ENCODE measurements at regions not wholly inside any gene's neighbourhood (a gene's known extent, or its start where the extent isn't known, plus 50 kb on each side); places are given as distances from the start of the nearest gene placed in this dataset.

DNA sequence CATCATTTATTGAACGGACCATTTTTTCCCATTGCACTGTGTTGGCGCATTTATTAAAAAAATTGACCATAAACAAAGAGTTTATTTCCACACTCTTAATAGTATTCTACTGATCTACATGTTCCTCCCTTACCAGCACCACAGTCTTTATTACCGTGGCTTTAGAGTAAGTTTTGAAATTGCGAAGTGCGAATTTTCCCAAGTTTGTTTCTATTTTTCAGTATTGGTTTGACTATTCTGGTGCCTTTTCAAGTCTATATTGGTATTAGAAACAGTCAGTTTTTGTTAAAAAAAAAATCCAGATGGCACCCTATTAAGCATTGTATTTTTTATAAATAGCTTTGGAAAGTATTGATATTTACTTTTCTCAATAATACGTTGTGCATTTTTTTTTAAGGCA is 795.1 kb upstream of the HS6ST1 start:
- H3K4me2 ChIP-seq = no peak overlapping the region
- H3K27ac ChIP-seq = no peak overlapping the region
- peaks cover 3% of the 10 kb centered on the region; the same call in 1 of the 2 replicates for H3K4me1 ChIP-seq
- no peak for TF ChIP-seq Cebpa-rat (IDR thresholded peaks at IDR 0.05)
- no peaks in the 10 kb centered on the region for H3K27me3 ChIP-seq
- H3K9me3 ChIP-seq = no peaks in the 10 kb centered on the region
- H3K36me3 ChIP-seq = no peaks in the 10 kb centered on the region
- H4K20me1 ChIP-seq = no peaks in the 10 kb centered on the region
- no peak overlapping the region for H3K9ac ChIP-seq
- no peak overlapping the region for H3K4me3 ChIP-seq

DNA sequence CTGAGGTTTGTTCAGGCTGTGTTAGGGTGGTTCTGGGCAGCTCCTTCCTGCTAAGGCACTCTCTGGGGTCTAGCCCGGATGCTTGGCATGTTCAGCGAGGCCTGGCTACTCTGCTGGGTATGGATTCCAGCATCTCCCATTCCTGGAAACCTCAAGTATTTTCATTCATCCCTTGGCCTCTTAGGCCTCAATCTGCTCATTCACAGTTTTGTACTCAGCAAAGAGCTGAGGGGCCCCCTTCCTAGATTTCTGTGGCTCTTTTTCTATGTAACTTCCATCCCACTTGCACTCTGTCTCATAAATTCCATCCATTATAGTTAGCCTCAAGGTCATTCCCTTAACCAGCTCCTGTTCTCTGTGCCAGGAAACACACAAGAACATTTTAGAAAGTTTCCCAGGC is 798.8 kb upstream of the HS6ST1 start:
- H3K9me3 ChIP-seq = no peaks in the 10 kb centered on the region
- no peak overlapping the region for H3K27ac ChIP-seq
- no peaks in the 10 kb centered on the region for H3K4me1 ChIP-seq
- TF ChIP-seq Cebpa-rat (IDR thresholded peaks at IDR 0.05) = no peak
- no peak overlapping the region for H3K9ac ChIP-seq
- no peaks in the 10 kb centered on the region for H4K20me1 ChIP-seq
- H3K36me3 ChIP-seq = no peaks in the 10 kb centered on the region
- no peak overlapping the region for H3K4me3 ChIP-seq
- no peak overlapping the region for H3K4me2 ChIP-seq
- no peaks in the 10 kb centered on the region for H3K27me3 ChIP-seq

DNA sequence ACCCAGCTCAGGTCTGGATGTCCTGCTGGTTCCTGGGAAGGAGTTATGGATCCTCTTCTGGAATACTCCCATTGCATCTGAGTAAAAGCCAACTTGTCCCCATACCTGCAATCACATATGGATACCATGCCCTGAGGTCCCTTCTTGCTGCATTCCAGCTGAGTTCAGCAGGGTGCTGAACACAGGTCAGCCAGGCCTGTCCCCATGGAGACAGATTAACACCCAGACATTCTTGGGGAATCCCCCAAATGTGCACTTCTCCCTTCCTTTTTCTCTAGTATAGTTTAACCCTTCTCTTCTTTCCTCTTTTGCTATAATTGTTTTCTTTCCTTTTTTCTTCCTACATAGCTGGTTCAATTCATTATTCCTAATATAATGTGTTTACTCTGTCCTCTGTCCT is 799.6 kb upstream of the HS6ST1 start:
- no peak for TF ChIP-seq Cebpa-rat (IDR thresholded peaks at IDR 0.05)
- Histone ChIP-seq H4K20me1 (no peaks in the 10 kb centered on the region), H3K4me1 (no peaks in the 10 kb centered on the region), H3K27ac (no peak overlapping the region), H3K4me3 (no peak overlapping the region), H3K9ac (no peak overlapping the region), H3K36me3 (no peaks in the 10 kb centered on the region), H3K27me3 (no peaks in the 10 kb centered on the region), H3K4me2 (no peak overlapping the region), H3K9me3 (no peaks in the 10 kb centered on the region)

DNA sequence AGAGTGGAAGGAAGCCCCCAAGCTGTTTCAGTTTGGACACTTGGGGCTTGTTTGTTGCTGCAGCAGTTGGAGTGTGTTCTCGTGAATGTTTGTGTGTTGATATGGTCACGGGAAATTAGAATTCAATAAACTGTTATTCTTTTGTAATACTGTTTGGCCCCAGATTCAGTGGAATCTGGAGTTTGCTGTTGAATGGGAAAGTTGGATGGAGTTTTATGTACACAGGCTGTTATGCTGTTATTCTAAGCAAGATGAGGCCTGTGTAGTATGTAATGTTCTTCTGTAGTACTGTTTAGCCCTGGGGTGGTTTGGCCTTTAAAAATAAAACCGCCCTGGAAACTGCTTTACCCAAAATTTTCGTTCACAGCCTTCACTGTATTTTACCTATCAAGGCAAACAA is 810.4 kb upstream of the HS6ST1 start:
- Histone ChIP-seq H3K9me3 (peaks cover 16% of the 10 kb centered on the region), H3K4me3 (no peak overlapping the region), H3K4me1 (no peaks in the 10 kb centered on the region), H3K9ac (no peak overlapping the region), H3K36me3 (no peaks in the 10 kb centered on the region), H4K20me1 (no peaks in the 10 kb centered on the region), H3K4me2 (no peak overlapping the region), H3K27ac (no peak overlapping the region), H3K27me3 (no peaks in the 10 kb centered on the region)
- no peak for TF ChIP-seq Cebpa-rat (IDR thresholded peaks at IDR 0.05)

DNA sequence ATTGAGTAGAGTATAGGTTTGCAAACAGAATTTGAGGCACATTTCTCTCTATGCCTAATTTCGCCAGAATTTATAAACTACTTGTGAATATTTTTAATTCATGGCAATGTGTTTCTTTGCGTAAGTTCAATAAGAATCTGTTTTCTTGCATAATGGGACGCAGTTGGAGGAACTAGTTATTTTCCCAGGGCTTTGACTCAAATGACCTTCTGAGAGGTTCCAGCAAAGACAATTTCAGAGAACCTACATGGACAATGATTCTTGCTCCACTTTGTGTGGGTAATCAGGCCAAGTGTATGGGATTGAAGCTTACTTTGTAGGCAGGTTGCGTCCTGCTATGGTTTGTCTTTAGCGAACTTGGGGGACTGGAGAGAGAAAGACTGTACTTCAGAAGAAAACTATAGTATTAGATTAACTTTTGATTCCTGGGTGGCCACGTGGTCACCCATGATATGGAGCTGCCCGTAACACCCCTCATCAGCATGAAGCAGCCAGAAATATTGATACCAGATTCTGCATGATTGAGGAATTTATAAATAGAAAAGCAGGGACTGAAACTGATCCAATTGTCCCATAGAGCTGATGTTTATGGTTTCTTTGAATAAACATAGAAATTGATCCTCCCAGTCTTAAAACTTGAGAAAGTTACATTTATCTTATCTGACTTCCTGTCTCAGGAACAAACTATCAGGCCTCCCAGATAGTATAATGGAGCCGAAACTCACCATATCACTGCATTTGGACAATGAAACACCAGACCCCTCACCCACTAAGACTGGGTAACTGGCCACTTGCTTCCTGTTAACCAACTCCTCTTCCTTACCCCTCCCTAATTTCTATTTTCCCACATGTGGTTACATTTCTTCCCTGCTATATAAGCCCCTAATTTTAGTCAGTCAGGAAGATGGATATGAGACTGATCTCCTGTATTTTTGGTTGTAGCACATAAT is 815.3 kb upstream of the HS6ST1 start:
- Histone ChIP-seq H3K27ac (no peak overlapping the region), H3K4me3 (no peak overlapping the region), H3K9me3 (peaks cover 2% of the 10 kb centered on the region), H3K27me3 (no peaks in the 10 kb centered on the region), H3K36me3 (no peaks in the 10 kb centered on the region), H3K4me2 (no peak overlapping the region), H3K9ac (no peak overlapping the region), H3K4me1 (no peaks in the 10 kb centered on the region), H4K20me1 (no peaks in the 10 kb centered on the region)
- no peak for TF ChIP-seq Cebpa-rat (IDR thresholded peaks at IDR 0.05)

DNA sequence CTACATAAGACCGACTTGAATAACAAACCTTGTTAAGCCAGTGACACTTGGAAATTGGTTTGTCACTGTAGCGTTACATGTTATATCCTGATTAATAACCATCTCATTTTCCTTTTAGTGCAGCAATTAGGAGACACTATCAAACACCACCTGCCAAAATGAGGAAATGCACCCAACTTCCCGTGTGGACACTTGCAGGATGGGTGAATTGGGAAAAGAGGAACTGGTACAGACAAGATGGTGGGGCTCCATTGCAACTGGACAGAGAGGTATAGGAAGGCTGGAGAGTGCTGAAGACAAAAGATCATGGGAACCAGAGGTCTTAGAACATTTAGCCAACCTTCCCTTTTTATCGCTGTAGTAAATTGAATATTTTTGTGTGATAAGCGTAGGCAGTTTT is 816.3 kb upstream of the HS6ST1 start:
- H3K36me3 ChIP-seq = no peaks in the 10 kb centered on the region
- no peaks in the 10 kb centered on the region for H3K27me3 ChIP-seq
- no peaks in the 10 kb centered on the region for H4K20me1 ChIP-seq
- TF ChIP-seq Cebpa-rat (IDR thresholded peaks at IDR 0.05) = no peak
- no peak overlapping the region for H3K4me3 ChIP-seq
- H3K9me3 ChIP-seq = no peaks in the 10 kb centered on the region
- H3K4me2 ChIP-seq = no peak overlapping the region
- H3K4me1 ChIP-seq = no peaks in the 10 kb centered on the region
- no peak overlapping the region for H3K9ac ChIP-seq
- no peak overlapping the region for H3K27ac ChIP-seq

DNA sequence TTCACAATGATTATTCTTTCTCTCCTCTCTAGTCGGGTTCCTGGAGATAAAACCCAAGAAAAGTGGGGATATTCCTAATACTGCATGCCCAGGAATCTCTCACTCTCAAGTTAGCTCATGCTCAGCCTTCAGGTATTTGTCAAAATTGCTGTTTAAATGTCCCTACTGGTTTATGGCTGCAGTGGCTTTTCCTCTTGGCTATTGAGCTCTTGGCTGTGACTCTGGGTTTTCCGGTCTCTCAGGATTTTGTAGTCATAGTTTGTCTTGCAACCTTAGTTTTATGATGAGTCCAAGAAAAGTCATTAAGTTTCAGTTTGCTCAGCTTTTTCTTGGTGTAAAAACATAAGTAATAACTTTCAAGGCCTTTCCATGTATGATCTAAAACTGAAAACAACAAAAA is 820.7 kb upstream of the HS6ST1 start:
- H3K4me1 ChIP-seq = no peaks in the 10 kb centered on the region
- H4K20me1 ChIP-seq = no peaks in the 10 kb centered on the region
- H3K27me3 ChIP-seq = no peaks in the 10 kb centered on the region
- no peaks in the 10 kb centered on the region for H3K36me3 ChIP-seq
- no peak overlapping the region for H3K4me2 ChIP-seq
- H3K9me3 ChIP-seq = peaks cover 7% of the 10 kb centered on the region
- TF ChIP-seq Cebpa-rat (IDR thresholded peaks at IDR 0.05) = no peak
- no peak overlapping the region for H3K27ac ChIP-seq
- no peak overlapping the region for H3K4me3 ChIP-seq
- no peak overlapping the region for H3K9ac ChIP-seq

DNA sequence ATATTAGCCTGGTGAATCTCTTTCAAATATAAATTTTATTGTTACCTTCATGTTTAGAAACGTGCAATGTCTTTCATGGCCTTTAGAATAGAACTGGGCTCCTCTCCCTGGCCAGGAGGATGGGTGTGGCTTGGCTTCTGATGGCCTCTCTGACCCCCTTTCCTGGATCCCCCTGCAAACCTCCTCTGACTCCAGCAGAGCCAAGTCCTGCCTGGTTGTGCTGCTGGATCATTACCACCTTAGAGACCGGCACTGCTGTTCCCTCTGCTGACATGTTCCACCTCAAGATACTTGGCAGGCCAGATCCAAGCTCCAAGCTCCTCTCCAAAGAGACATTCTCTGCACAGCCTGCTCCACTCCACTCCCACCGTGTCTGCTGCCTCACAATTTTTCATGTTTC is 823.8 kb upstream of the HS6ST1 start:
- Histone ChIP-seq H3K36me3 (no peaks in the 10 kb centered on the region), H3K27ac (no peak overlapping the region), H3K4me3 (no peak overlapping the region), H4K20me1 (no peaks in the 10 kb centered on the region), H3K4me1 (no peaks in the 10 kb centered on the region), H3K9me3 (peaks cover 12% of the 10 kb centered on the region), H3K27me3 (no peaks in the 10 kb centered on the region), H3K4me2 (no peak overlapping the region), H3K9ac (no peak overlapping the region)
- TF ChIP-seq Cebpa-rat (IDR thresholded peaks at IDR 0.05) = no peak

DNA sequence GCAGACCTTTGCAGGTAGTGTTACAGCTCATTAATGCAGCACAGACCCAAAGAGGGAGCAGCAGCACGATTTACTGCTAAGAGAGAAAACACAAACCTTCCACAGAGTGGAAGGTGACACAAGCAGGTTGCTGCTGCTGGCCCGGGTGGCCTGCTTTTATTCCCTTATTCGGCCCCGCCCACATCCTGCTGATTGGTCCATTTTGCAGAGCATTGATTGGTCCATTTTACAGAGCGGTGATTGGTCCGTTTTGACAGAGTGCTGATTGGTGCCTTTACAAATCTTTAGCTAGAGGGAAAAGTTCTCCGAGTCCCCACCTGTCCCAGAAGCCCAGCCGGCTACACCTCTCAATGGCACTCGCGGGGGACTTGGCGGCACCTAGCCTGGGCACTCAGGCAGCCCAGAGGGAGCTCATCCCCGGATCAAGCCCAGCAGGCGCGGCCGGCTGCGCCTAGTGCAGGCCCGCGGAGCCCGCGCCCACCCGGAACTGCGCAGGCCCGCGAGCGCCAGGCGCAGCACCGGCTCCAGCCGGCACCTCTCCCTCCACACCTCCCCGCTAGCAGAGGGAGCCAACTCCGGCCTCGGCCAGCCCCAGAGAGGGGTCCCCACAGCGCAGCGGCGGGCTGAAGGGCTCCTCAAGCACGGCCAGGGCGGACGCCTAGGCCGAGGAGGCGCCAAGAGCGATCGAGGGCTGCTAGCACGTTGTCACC is 825.6 kb upstream of the HS6ST1 start:
- no peak overlapping the region for H3K4me3 ChIP-seq
- H3K36me3 ChIP-seq = no peaks in the 10 kb centered on the region
- H3K9me3 ChIP-seq = peaks cover 12% of the 10 kb centered on the region
- H3K4me1 ChIP-seq = no peaks in the 10 kb centered on the region
- H3K4me2 ChIP-seq = no peak overlapping the region
- no peak for TF ChIP-seq Cebpa-rat (IDR thresholded peaks at IDR 0.05)
- H3K27me3 ChIP-seq = no peaks in the 10 kb centered on the region
- H3K27ac ChIP-seq = no peak overlapping the region
- H3K9ac ChIP-seq = no peak overlapping the region
- no peaks in the 10 kb centered on the region for H4K20me1 ChIP-seq

DNA sequence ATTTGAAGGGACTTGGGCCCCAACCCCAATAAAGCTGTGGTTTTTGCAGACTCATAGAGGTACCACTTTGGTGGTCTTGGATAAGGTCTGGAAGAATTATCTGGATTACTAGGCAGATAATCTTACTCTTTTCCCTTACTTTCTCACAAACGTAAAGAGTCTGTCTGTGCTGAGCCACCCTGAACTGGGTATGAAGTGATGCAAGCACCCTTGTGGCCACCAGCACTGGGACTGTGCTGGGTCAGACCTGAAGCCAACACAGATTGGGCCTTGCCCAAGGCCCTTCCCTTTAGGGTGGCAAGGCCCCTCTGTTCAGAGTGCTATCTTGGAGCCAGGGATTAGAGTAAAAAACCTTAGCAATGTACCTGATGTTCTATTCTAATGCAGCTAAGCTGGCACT is 827.0 kb upstream of the RAB6C start:
- Histone ChIP-seq H3K4me3 (no peak overlapping the region), H3K9me3 (no peaks in the 10 kb centered on the region), H3K27me3 (no peaks in the 10 kb centered on the region), H3K27ac (no peak overlapping the region), H4K20me1 (no peaks in the 10 kb centered on the region), H3K9ac (no peak overlapping the region), H3K4me1 (no peaks in the 10 kb centered on the region), H3K4me2 (no peak overlapping the region), H3K36me3 (no peaks in the 10 kb centered on the region)
- TF ChIP-seq Cebpa-rat (IDR thresholded peaks at IDR 0.05) = no peak

Data from BLaER1 (cell line).